ENCODE measurements at regions not wholly inside any gene's neighbourhood (a gene's known extent, or its start where the extent isn't known, plus 50 kb on each side); places are given as distances from the start of the nearest gene placed in this dataset.

DNA sequence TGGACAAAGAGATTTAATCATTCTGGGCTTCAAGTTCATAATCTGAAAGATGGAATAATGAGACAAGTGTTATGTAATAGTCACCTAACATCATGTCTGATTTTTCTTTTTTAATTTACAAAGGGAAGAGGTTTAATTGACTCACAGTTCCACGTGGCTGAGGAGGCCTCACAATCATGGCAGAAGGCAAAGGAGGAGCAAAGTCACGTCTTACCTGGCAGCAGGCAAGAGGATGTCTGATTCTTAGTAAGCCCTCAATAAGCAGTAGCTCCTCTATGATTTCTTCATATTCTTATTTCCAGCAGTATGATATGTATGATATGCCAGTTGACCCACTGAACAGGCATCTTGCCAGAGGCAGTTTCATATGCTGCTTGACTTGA lies 152.7 kb downstream of the S1PR1 start:
- TF ChIP-seq POLR2A (IDR thresholded peaks at IDR 0.05; ENCODE audit: low read length), result no peak
- TF ChIP-seq, protein P1, sequence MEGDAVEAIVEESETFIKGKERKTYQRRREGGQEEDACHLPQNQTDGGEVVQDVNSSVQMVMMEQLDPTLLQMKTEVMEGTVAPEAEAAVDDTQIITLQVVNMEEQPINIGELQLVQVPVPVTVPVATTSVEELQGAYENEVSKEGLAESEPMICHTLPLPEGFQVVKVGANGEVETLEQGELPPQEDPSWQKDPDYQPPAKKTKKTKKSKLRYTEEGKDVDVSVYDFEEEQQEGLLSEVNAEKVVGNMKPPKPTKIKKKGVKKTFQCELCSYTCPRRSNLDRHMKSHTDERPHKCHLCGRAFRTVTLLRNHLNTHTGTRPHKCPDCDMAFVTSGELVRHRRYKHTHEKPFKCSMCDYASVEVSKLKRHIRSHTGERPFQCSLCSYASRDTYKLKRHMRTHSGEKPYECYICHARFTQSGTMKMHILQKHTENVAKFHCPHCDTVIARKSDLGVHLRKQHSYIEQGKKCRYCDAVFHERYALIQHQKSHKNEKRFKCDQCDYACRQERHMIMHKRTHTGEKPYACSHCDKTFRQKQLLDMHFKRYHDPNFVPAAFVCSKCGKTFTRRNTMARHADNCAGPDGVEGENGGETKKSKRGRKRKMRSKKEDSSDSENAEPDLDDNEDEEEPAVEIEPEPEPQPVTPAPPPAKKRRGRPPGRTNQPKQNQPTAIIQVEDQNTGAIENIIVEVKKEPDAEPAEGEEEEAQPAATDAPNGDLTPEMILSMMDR (IDR thresholded peaks at IDR 0.05), result no peak
- no peak for TF ChIP-seq MAX (IDR thresholded peaks at IDR 0.05)
- TF ChIP-seq BHLHE40 (IDR thresholded peaks at IDR 0.05; ENCODE audit: low read depth, low read length), result no peak
- no peak for TF ChIP-seq EP300 (IDR thresholded peaks at IDR 0.05)
- TF ChIP-seq, protein P2, sequence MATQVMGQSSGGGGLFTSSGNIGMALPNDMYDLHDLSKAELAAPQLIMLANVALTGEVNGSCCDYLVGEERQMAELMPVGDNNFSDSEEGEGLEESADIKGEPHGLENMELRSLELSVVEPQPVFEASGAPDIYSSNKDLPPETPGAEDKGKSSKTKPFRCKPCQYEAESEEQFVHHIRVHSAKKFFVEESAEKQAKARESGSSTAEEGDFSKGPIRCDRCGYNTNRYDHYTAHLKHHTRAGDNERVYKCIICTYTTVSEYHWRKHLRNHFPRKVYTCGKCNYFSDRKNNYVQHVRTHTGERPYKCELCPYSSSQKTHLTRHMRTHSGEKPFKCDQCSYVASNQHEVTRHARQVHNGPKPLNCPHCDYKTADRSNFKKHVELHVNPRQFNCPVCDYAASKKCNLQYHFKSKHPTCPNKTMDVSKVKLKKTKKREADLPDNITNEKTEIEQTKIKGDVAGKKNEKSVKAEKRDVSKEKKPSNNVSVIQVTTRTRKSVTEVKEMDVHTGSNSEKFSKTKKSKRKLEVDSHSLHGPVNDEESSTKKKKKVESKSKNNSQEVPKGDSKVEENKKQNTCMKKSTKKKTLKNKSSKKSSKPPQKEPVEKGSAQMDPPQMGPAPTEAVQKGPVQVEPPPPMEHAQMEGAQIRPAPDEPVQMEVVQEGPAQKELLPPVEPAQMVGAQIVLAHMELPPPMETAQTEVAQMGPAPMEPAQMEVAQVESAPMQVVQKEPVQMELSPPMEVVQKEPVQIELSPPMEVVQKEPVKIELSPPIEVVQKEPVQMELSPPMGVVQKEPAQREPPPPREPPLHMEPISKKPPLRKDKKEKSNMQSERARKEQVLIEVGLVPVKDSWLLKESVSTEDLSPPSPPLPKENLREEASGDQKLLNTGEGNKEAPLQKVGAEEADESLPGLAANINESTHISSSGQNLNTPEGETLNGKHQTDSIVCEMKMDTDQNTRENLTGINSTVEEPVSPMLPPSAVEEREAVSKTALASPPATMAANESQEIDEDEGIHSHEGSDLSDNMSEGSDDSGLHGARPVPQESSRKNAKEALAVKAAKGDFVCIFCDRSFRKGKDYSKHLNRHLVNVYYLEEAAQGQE (IDR thresholded peaks at IDR 0.05), result no peak
- no peak for TF ChIP-seq RAD21 (conservative IDR thresholded peaks at IDR 0.05 in 1 of 2, IDR thresholded peaks at IDR 0.05 in 1 of 2)
- TF ChIP-seq SMC3 (IDR thresholded peaks at IDR 0.05), result no peak
- no peak for TF ChIP-seq JUNB (IDR thresholded peaks at IDR 0.05)

Measured in A549 (cell line).